ENCODE measurements at regions not wholly inside any gene's neighbourhood (a gene's known extent, or its start where the extent isn't known, plus 50 kb on each side); places are given as distances from the start of the nearest gene placed in this dataset.

GRCh38 chr13:99823961-99824360 is 147.6 kb downstream of the ZIC5 start:
- DNase-seq (ENCODE audit: low spot score): no peak

DNA sequence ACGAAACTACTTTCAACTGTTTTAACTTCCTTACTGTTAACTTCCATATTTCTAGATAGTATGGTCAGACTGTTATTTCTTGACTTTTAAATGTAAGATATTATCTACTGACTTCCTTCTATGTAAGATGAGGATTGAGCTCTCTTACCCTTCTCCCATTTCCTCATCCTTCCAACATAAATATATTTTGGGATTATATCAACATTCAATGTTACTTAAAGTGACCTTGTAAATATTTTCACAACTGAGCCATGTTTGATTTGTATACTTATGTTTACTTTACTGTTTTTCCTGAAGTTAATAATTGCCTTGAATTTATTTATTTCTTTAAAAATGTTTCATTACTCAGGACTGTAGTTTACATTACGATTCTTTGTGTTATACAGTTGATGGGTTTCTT is 148.7 kb downstream of the ZIC5 start:
- DNase-seq (ENCODE audit: low spot score): no peak

GRCh38 chr13:99821741-99822140 is 149.8 kb downstream of the ZIC5 start:
- DNase-seq (ENCODE audit: low spot score): no peak

GRCh38 chr13:99819967-99820366 is 151.6 kb downstream of the ZIC5 start:
- DNase-seq (ENCODE audit: low spot score): no peak

DNA sequence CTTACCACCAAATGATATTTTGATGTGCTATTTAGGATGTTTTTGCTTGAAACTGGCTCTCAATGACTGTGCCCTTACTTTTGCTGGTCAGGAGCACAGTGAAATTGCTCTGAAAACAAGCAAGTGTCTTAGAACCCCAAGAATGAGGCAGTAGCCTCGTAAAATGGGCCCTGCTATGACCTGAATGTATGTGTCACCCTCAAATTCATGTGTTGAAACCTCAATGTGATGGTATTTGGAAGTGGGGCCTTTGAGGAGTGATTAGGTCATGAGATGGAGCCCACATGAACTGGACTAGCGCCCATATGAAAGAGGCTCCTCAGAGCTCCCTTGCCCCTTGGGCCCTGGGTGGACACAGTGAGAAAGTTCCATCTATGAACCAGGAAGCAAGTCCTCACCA is 155.2 kb downstream of the ZIC5 start:
- no peak for DNase-seq (ENCODE audit: low spot score)

DNA sequence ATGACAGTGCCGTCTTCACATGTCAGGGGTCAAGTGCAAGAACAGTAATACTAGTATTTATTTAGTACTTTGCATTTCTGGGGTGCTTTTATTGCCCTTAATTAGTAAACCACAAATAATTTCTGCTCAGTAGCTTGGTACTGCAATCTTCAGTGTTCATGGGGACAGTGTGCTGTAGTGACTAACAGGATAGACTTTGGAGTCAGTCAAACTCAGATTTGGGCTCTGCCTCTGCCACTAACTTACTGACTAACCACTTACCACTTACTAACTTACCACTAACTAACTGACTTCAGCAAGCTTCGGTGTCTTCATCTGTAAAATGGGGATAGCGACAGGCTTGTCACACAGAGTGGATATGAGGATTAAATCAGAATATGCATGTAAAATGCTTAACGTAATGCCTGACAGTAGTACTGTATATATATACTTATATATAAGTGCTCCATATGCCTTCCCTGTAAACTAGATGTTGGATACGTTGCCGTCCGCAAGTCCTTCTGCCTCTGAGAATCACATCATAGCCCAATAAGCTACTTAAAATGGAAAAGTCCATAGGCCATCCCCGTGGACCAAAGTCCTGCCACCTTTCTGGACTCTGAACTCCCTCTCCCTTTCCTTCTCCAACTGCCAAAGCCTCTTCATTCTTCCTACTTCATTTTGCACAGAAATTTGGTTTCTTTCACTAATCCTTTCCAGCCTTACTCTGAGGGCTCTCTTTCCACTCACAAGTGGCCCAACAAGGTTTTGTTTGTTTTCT is 158.1 kb downstream of the ZIC5 start:
- DNase-seq (ENCODE audit: low spot score): peak; percentile 21

- peak; percentile 28 for DNase-seq (ENCODE audit: low spot score)
These were observed 158.9 kb downstream of the ZIC5 start for GRCh38 chr13:99812625-99813024.

DNA sequence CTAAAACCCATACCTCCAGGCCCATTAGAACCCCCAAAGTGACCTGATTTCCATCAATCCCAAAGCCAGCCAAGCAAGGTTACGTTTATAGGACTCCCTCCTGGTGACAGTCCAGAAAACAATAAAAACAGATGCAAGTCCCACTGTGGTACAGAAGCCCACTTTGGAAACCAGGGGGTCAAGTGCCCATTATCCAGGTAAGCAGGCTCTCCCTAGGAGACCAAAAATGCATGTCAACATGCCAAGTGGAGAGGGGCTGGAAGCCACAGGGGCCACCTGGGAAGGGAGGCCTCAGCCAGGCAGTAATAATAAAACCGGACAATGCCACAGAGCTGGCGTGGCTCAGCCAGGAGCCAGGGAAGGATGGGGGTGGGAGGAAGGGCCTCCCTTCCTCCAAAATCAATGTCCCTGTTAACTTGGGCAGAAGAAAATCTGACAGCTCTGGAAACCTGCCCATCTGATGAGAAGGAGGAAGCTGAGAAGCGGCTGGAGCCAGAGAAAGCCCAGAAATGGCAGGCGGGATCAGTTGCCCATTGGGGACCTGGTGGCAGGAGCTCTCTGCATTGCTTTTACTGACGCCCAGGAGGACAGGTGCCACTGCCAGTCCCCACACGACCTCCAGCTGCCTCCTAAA is 160.4 kb downstream of the ZIC5 start:
- DNase-seq (ENCODE audit: low spot score): peak; percentile 82

- no peak for DNase-seq (ENCODE audit: low spot score)
These were observed 161.6 kb downstream of the ZIC5 start for GRCh38 chr13:99809926-99810325.

- DNase-seq (ENCODE audit: low spot score): no peak
These were observed 162.1 kb downstream of the ZIC5 start for GRCh38 chr13:99809496-99809895.

DNA sequence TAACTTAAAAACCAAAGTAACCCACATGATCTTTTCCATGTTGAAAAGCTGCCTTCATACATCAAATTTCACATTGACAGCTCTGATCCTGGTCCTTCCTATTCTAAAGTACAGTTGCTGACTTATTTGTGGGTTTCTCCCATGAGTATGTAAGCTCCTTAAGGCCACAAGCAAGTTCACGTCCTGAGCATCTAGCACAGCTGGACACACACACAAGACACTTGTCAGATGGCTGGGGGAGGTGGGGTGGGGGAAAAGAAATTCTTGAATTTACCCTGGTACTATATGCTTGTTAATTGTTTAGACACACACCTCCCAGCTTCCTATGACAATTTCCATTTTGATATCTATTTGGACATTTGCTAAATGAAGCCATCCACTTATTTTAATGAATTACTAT is 162.8 kb downstream of the ZIC5 start:
- no peak for DNase-seq (ENCODE audit: low spot score)

DNA sequence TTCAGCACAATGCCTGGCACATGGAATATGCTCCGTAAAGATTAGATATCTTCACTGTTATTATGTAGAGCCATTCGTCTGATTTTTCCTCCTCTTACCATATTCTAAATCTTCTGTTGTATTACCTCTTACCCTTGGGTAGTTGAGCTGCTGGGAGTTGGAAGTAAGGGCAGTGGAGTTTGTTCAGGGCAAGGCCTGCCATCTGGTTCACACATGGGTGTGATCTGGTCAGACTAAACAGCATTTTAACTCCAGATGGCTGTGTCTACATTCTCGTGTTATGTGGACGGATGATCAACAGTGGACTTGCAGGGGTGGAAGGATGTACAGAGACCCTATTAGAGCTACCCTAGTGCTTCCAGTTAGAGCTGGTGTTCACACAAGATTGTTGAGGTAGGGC is 164.9 kb downstream of the ZIC5 start:
- no peak for DNase-seq (ENCODE audit: low spot score)

- DNase-seq (ENCODE audit: low spot score): no peak
These were observed 166.2 kb downstream of the ZIC5 start for GRCh38 chr13:99805361-99805760.

- no peak for DNase-seq (ENCODE audit: low spot score)
These were observed 168.4 kb downstream of the ZIC5 start for GRCh38 chr13:99803141-99803540.

DNA sequence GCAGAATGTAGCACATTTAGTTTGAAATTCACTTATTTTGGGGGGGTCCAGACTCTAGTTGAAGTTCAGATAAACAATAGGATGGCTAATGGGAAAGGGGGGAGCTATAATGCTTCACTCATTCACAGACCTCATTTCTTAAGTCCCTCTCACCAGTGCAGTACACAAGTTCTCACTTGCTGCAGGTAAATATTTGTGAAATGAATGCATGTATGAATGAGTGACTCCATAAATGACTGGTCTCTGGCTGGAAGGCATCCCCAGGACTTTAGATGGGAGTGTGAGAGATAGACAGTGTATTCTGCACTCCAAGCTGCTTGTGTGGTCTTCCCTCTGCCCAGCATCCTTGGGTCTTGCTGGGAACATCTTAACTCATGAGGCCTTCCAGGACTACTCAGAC is 169.2 kb downstream of the ZIC5 start:
- no peak for DNase-seq (ENCODE audit: low spot score)

- DNase-seq (ENCODE audit: low spot score): no peak
These were observed 170.6 kb downstream of the ZIC5 start for GRCh38 chr13:99800951-99801350.

DNA sequence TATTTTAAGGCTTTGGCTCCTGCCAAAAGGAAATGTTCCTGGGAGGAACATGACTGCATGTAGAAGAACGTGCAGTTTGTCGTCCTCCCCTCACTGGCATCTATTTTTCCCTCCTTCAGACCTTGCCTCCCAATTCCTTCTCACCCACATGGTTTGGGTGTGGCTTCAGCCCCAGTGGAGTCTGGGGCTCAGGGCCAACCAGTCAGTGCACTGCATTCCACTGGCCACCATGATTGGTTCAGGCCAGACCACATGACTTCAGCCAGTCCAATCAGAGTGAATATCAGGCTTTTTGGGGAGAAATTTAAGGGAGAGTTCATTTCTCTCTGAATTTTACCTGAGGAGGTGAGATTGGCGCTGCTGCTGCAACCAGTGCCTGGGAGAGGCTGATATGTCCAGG is 171.6 kb downstream of the ZIC5 start:
- no peak for DNase-seq (ENCODE audit: low spot score)

DNA sequence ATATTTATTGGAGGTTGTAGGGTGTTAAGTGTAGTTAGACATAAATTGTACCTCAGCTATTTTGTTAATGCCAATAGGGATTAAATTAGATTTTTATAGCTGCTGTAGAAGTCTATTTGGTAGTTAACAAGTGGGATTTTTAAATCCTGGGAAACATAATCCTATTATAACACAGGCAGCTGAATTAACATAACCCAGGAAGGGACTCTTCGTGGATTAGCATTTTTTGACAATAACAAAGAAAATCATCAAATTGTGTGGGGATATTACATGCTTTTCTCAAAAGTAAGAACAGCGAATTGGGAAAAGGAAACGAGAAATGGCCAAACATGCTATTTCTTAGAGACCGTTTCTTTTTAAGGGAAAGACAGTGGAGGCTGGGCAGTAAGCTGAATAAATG is 172.8 kb downstream of the ZIC5 start:
- no peak for DNase-seq (ENCODE audit: low spot score)

DNA sequence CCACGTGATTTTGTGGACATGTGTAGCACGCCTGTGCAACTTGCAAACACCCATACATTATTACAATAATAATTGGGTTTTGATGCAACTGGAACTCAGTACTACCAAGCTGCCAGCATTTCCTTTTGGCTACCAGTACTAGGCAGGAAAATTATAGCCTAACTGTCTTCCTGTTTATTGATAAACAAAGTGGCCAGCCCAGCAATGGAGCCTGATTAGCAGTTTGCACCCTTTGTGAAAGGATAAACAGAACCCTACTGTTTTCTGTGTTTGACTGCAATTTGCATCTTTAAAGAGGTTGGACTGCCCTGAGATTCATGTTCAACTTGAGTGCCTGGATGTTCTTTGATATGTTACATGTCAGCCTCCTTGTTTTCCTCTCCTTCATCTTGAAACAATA is 173.9 kb downstream of the ZIC5 start:
- no peak for DNase-seq (ENCODE audit: low spot score)

DNA sequence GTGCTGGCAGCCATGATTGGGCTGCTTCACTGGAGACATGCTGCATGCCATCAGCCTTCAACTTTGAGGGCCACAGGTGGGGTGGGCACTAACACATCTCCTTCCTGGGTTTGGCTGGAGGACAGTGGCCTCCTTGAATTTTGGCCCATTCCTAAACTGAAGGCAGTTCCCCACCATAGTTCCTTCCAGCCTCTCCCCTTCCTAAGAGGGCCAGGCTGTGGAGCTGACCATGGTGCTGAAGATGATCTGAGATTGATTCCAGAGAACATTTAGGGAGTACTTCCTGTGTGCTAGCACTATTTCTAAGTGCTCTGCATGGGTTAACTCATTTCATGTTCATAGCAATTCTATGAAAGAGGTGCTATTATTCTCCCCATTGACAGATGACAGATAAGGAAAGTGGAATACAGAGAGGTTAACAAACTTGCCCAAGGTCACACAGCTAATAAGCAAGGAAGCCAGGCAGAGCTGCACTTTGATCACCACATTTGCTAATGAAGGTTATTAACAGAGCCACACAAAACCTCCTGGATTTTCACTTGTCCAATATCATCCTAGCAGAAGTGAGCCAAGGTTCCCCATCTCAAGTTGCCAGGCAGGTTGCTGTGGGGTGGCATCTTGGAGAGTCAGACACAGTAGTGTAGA is 175.3 kb downstream of the ZIC5 start:
- DNase-seq (ENCODE audit: low spot score): peak; percentile 29

- DNase-seq (ENCODE audit: low spot score): no peak
These were observed 179.3 kb downstream of the ZIC5 start for GRCh38 chr13:99792079-99792921.

- DNase-seq (ENCODE audit: low spot score): no peak
These were observed 188.9 kb downstream of the ZIC5 start for GRCh38 chr13:99782669-99783068.
